GM12874 (cell line): ENCODE measurements at regions not wholly inside any gene's neighbourhood (a gene's known extent, or its start where the extent isn't known, plus 50 kb on each side); places are given as distances from the start of the nearest gene placed in this dataset.

ENCODE experiments used
- TF ChIP-seq, protein P1 (sequence below): IDR thresholded peaks from 2 replicates; pipeline ENCODE4 v1.5.1; 2011; ENCODE audit warnings: low read depth, mild to moderate bottlenecking, control low read depth, low read length, moderate library complexity; ENCODE audit not compliant: insufficient read depth

DNA sequence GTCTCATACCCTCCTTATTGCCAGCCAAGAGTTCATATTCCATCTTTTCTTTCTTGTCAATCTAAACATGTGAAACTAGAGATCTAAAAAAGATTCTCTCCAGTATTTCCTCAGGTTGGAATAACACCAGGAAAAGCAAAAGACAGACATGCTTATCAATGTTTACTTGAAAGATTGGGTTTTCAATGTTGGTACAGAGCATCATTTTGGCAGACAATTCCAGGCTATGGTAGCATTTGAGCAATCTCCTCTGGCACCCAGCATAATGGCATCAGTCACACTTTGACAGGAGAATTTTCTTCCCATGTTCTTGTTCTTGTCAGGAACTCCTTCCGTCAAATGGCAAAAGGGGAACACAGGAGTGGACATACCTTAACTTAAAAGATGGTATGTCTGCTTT, 61.0 kb upstream of the RARB start:
- TF ChIP-seq, protein P1, sequence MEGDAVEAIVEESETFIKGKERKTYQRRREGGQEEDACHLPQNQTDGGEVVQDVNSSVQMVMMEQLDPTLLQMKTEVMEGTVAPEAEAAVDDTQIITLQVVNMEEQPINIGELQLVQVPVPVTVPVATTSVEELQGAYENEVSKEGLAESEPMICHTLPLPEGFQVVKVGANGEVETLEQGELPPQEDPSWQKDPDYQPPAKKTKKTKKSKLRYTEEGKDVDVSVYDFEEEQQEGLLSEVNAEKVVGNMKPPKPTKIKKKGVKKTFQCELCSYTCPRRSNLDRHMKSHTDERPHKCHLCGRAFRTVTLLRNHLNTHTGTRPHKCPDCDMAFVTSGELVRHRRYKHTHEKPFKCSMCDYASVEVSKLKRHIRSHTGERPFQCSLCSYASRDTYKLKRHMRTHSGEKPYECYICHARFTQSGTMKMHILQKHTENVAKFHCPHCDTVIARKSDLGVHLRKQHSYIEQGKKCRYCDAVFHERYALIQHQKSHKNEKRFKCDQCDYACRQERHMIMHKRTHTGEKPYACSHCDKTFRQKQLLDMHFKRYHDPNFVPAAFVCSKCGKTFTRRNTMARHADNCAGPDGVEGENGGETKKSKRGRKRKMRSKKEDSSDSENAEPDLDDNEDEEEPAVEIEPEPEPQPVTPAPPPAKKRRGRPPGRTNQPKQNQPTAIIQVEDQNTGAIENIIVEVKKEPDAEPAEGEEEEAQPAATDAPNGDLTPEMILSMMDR: no peak

DNA sequence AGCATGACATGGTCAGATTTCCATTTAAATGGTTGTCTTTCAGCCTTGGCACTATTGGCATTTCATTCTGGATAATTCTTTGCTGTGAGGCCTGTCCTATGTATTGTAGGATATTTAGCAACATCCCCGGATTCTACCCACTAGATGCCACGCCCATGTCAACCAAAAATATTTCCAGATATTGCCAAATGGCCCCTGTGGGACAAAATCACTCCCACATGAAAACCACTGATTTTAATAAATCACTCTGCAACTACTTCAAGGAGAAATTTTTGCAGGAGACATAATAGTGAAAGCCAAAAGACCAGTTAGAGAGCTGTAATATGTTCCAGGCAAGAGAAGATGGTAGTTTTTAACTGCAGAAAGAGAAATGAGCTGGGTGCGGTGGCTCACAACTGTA, 55.9 kb upstream of the RARB start:
- TF ChIP-seq, protein P1: no peak

- TF ChIP-seq, protein P1: no peak
Observed at GRCh38 chr3:25376340-25376739, 51.7 kb upstream of the RARB start.

DNA sequence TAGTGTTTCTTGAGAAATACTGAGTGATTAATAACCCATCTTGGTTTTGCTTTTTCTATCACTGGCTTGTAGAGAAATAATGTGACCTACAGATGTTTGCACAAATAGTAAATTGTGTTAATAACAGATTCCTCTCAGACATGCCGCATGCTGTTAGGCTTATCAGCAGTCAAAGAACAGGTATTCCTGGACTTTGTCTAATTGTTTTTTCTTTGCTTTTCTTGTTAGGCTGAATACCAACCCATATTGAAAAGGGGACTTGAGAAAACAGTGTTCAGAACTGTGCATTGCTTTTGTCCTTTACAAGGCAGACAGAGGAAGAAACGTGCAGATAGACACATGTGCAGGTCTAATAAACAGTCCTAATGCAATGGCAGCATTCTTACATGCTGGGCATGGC, 51.0 kb upstream of the RARB start:
- TF ChIP-seq, protein P1: no peak
